HG03045 (cell line): ENCODE measurements at regions not wholly inside any gene's neighbourhood (a gene's known extent, or its start where the extent isn't known, plus 50 kb on each side); places are given as distances from the start of the nearest gene placed in this dataset.
"Not testable (repeated sequence)": the region's sequence is repeated elsewhere in the genome, so short reads cannot be mapped to it uniquely, and the experiment has no call there.

ENCODE experiments used
- ATAC-seq: cut with Tn5 transposase; IDR thresholded peaks from one replicate; pipeline ENCODE4 v1.9.1; 2021; ENCODE audit warnings: mild to moderate bottlenecking, moderate library complexity; ENCODE audit not compliant: unreplicated experiment

DNA sequence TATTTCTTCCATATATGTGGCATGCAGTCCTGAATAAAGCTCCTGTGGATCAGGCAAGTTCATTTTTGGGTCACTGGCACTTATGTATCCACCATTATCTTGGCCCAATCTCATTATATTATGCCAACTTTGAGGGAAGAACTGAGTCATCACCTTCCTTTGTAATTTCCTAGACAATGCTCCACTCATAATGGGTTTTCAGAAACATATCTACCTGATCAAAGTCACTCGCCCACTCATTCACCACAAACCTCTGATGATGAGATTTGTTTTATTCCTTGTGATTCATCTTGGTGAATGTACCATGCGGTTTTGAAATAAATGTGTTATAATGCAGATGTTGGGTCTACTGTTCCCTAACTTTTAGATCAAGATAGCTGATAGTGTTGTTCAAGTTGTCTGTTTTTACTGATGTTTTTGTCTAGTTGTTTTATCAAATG is 525.8 kb downstream of the KIF20B start:
- no peak for ATAC-seq

DNA sequence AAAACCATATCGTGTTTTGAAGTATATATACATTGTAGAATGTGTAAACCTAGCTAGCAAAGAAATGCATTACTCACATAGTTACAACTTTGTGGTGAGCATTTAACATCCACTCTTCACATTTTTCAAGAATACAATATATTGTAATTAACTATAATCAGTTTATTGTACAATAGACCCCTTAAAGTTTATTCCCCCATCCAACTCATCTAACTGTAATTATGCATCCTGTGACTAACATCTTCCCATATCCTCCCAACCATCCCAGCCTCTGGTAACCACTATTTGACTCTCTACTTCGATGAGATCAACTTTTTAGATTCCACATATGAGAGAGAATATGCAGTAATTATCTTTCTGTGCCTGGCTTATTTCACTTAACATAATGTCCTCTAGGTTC is 526.4 kb downstream of the KIF20B start:
- no peak for ATAC-seq

- no peak for ATAC-seq
Observed at GRCh38 chr10:90229486-90229885, 528.1 kb downstream of the KIF20B start.

DNA sequence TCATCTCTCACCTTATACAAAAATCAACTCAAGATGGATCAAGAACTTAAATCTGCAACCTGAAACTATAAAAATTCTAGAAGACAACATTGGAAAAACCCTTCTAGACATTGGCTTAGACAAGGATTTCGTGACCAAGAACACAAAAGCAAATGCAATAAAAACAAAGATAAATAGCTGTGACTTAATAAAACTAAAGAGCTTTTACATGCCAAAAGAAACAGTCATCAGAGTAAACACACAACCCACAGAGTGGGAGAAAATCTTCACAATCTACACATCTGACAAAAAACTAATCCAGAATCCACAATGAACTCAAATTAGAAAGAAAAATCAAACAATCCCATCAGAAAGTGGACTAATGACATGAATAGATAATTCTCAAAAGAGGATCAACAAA is 532.4 kb downstream of the KIF20B start:
- not testable (repeated sequence) for ATAC-seq

DNA sequence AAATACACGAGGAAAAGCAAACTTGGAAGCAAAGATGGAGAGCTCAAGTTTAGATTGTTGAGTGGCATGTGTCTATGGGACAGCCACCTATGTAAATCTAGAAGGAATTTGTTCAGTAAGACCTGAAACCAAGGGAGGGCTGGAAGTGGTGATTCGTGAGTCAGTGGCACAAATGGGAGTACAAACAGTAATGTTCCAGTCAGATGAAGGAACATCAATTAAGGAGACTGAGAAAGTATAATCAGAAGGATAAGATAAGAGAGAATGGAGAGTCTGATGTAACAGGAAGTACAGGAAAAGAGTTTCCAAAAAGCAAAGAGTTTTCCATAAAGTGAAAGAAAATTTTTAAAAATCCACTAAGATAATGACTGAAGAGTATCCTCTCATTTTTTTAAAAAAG is 544.2 kb downstream of the KIF20B start:
- ATAC-seq = no peak

- not testable (repeated sequence) for ATAC-seq
Observed at GRCh38 chr10:90250784-90251183, 549.4 kb downstream of the KIF20B start.

DNA sequence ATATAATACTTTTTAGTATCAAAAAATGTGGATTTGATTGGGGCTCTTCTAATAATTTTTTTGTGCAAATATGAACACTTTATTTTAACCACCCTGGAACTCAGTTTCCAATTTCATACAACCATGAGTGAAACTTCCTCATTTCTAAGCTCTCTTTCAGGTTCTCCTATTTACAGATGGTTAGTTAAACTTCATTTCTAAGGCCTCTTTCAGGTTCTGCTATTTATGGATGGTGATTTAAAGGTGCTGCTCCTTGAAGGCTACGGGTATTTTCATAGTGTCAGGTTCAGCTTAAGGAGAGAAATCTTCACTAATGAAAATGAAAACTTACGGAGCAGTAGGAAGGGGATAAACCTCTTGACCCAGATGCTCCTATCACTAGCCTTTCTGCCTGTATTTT is 568.3 kb downstream of the KIF20B start:
- no peak for ATAC-seq

DNA sequence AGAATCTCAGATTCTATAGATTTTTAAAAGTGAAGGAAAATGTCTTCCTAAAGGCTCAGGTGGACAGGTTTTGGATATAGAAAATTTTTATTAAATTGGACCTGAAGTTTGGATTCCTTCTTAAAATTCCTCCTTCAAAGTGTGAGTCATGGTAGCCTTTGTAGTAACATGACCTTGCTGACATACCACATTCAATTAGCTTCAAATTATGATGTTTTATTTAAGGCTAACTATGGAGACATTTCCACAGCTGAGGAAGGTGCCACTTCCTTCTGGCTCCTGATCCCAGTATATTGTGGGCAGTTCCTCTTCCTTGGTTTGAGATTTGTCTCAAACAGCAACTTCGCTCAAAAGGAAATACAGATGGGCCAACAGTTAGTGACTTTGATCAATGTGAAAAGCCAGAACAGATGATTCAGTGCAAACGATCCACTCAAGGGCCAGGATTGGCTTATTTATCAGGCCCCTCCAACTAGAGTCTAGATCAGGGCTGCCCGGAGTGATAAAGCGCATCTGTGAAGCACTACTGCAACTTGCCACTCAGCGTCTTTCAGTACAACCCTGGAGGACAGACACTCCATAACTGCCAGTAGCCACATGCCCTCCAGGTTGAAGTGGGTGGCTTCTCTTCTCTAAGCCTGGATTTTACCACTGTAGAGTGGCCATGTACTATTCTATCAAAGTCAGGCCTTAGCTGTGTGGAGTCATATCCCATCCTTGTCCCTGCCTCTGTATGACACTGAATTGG is 573.5 kb downstream of the KIF20B start:
- no peak for ATAC-seq

GRCh38 chr10:90276894-90277475 is 575.6 kb downstream of the KIF20B start:
- no peak for ATAC-seq

DNA sequence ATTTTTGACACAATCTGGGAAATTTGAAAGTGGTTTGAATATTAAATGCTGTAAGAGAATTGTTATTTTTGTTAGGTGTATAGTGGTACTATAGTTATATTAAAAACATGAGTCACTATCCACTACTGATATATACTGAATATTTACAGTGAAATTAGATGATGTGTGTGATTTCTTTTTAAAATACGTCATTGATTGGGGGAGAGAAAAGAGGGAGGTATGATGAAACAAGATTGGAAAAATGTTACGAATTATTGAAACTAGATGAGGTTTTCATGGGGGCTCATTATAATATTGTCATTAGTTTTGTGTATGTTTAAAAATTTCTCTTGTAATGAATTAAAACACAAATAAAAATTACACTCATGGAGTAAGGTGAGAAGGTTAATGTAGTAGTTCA is 571.4 kb downstream of the HTR7 start:
- no peak for ATAC-seq

DNA sequence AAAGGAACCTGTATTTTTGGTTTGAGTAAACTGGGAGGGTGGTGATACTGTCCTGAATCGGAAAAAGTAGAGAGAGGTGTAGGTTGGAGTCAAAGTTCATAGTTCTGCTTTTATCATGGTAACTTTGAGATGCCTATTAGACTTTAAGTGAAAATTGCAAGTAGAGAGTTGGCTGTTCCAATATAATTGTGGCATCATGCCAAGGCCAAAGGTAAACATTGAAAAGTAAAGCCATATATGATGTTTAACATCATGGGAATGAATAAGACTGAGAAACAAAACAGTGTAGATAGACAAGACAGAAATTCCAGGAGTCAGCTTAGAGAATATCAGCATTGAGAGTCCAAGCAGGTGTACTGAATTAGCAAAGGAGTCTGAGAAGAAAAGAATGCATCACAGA is 570.9 kb downstream of the HTR7 start:
- ATAC-seq = no peak

DNA sequence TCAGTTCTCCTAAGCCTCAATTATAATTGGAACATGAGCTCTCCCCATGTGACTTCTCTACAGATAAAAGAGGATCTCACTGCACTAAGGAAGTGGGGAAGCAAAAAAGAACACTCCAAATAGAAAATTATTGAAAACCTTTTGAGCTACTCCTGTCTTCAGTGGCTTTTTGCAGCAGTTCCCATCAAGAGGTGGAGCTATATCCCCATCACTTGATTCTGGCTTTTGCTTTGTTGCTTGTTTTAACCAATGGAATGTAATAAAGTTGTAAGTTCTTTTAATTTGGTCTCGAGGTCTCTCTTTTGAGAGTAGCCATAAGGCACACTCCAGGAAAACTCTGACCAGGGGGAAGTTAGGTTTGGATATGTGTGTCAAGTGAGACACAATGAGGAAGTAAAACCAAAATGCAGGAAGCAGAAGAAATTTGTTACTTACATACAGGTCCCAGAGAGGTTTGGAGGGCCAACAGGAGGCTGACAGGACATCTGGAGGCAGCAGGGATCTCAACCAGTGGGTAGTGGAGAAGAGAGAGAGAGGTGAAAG is 569.4 kb downstream of the HTR7 start:
- ATAC-seq = no peak

- no peak for ATAC-seq
Observed at GRCh38 chr10:90289037-90289436, 568.8 kb downstream of the HTR7 start.

GRCh38 chr10:90293616-90294015 is 564.2 kb downstream of the HTR7 start:
- no peak for ATAC-seq

DNA sequence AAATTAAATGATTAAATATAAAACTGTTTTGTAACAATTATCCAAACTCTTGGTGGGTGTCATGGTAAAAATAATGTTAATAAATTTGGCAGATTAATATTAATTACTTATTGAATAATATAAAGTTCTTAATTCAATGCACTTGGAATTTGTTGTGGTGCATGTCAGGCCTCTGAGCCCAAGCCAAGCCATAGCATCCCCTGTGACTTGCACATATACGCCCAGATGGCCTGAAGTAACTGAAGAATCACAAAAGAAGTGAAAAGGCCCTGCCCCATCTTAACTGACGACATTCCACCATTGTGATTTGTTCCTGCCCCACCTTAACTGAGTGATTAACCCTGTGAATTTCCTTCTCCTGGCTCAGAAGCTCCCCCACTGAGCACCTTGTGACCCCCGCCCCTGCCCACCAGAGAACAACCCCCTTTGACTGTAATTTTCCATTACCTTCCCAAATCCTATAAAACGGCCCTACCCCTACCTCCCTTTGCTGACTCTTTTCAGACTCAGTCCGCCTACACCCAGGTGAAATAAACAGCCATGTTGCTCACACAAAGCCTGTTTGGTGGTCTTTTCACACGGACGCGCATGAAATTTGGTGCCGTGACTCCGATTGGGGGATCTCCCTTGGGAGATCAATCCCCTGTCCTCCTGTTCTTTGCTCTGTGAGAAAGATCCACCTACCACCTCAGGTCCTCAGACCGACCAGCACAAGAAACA is 562.9 kb downstream of the HTR7 start:
- ATAC-seq = not testable (repeated sequence)

- ATAC-seq = not testable (repeated sequence)
Observed at GRCh38 chr10:90302031-90302430, 555.8 kb downstream of the HTR7 start.

DNA sequence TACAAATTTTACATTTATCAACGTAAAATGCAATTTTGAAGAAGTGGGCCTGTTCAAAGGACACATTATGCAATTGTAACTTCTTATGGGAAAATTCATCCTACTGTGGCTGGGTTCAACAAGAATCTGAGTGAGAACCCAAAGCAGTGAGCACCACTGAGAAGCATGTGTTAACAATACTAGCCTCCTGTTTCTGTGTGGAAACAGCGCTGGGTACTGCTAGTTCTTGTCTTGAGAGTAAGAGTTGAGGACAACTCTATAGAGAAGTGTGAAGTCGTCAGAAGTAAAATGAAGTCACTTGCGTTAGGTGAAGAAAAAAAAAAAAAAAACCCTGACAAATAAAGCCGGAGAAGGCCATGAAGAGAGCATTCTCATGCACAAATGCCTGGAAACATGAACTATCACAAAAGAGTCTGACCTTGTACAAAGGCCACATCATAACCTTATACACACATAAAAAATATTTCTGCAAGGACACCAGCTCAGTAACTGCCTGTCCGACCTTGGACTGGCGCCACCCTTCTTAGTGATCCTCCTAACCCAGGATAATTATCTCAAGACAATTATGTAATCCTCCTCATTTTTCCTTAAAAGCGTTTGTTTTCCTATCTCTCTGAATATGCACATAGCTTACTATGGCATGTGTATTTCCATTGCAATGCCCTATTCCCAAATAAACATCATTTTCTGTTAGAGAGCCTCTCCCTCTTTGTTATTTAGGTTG is 554.9 kb downstream of the HTR7 start:
- ATAC-seq = no peak

- ATAC-seq = no peak
Observed at GRCh38 chr10:90304533-90304932, 553.3 kb downstream of the HTR7 start.

DNA sequence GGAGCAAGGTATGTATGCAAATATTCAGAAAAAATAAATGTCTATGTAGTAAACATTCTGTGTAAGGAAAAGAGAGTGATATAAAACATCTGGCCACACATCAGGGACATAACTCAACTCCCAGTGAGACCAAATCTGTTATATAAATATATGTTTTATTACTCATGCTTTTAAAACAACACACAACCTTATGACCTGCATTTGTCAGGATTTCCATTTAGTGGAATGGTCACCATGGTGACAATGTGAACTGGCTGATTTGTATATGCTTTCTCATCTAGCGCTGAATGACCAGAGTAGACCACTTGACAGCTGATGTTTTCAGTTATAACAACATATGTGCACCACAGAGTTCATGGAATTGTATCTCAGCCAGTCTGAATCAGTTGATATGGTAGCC is 551.7 kb downstream of the HTR7 start:
- no peak for ATAC-seq

DNA sequence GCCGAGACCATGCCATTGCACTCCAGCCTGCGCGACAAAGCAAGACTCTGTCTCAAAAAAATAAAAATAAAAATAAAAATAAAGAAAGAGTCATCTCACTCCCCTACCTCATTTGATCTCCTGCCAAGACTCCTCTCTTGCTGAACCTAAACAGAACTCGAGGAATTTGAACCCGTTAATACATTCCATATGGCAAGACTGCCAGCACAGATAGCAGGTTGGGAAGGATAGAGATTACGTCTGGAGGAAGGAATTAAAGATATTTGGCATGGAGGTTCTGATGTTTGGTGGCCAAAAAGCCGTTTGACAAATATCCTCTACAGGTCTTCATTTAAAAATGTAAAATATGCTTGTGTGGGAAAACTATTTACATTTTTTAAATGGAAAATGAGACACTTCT is 549.6 kb downstream of the HTR7 start:
- no peak for ATAC-seq
